SK-N-MC (cell line): ENCODE measurements at regions not wholly inside any gene's neighbourhood (a gene's known extent, or its start where the extent isn't known, plus 50 kb on each side); places are given as distances from the start of the nearest gene placed in this dataset.

Experiments used
- EZH2 ChIP-seq: fragments of 200-600 bp; sonication (generic); IDR thresholded peaks from one replicate; pipeline ENCODE4 v1.6.1; 2017; ENCODE audit warnings: antibody characterized with exemption
- FOXP2 ChIP-seq: optimal IDR thresholded peaks from 2 replicates; pipeline ENCODE3; 2011; ENCODE audit warnings: mild to moderate bottlenecking, moderate library complexity; ENCODE audit not compliant: insufficient read depth; ENCODE audit errors: extremely low read length, control extremely low read depth
- POLR2AphosphoS5 ChIP-seq: IDR thresholded peaks from 2 replicates; pipeline ENCODE4 v1.6.1; 2012; ENCODE audit warnings: mild to moderate bottlenecking, low read depth, low read length, borderline replicate concordance

DNA sequence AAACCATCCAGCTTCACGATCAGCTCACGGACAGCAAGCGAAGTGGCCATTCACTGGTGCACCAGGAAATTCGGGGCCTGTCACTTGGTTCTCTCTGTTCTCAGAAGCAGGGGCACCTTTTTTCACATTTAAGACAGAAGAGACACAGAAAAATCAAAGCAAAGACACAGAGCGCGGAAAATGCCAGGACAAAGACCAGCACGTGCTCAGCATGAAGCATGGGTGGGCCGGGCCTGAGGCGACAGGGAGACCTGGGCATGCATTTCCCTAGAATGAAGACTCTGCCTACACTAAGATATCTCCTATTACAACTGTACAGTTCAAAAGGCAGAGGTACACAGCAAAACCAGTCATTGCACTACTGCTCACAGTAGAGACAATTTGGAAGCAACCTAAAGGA lies 117.4 kb upstream of the ID2 start:
- TF ChIP-seq POLR2AphosphoS5 (no peak), EZH2 (no peak), FOXP2 (no peak)
